ENCODE measurements at regions not wholly inside any gene's neighbourhood (a gene's known extent, or its start where the extent isn't known, plus 50 kb on each side); places are given as distances from the start of the nearest gene placed in this dataset.
A peak's percentile ranks its signal among the peaks of the same experiment; 100 is the strongest.

- intact Hi-C loops (cut with DNase I), result no loop called here
- ATAC-seq, result no peak
- no peak for DNase-seq (ENCODE audit: missing footprints)
Measured at GRCh38 chr1:201648907-201649721, 110.2 kb downstream of the NAV1 start.

GRCh38 chr1:201649761-201650622 is 111.1 kb downstream of the NAV1 start:
- peak; percentile 70 for ATAC-seq
- intact Hi-C loops (cut with DNase I), result loop anchor here (2.0 to 5.0 kb wide), 2 partner anchors 47 to 83 kb away; no protein-coding TSS in a partner anchor
- DNase-seq (ENCODE audit: missing footprints), result peak; percentile 90

- intact Hi-C loops (cut with DNase I), result loop anchor here (2.0 to 5.0 kb wide), 2 partner anchors 47 to 84 kb away; no protein-coding TSS in a partner anchor
- ATAC-seq (no peak), DNase-seq (ENCODE audit: missing footprints) (no peak)
Measured at GRCh38 chr1:201650623-201650933, 111.7 kb downstream of the NAV1 start.

GRCh38 chr1:201652181-201652580 is 113.3 kb downstream of the NAV1 start:
- DNase-seq (ENCODE audit: missing footprints) (no peak), ATAC-seq (no peak)
- intact Hi-C loops (cut with DNase I), result loop anchor here (5.0 kb wide), 1 partner anchor 45 kb away; no protein-coding TSS in a partner anchor

- ATAC-seq (no peak), DNase-seq (ENCODE audit: missing footprints) (no peak)
- intact Hi-C loops (cut with DNase I), result loop anchor here (5.0 kb wide), 1 partner anchor 44 kb away; no protein-coding TSS in a partner anchor
Measured at GRCh38 chr1:201653233-201653632, 114.3 kb downstream of the NAV1 start.

- intact Hi-C loops (cut with DNase I), result loop anchor here (5.0 kb wide), 1 partner anchor 43 kb away; no protein-coding TSS in a partner anchor
- no peak for ATAC-seq
- no peak for DNase-seq (ENCODE audit: missing footprints)
Measured at GRCh38 chr1:201653883-201654282, 115.0 kb downstream of the NAV1 start.

- DNase-seq (ENCODE audit: missing footprints), result no peak
- intact Hi-C loops (cut with DNase I), result no loop called here
- peak; percentile 32 for ATAC-seq
Measured at GRCh38 chr1:201655243-201655642, 116.3 kb downstream of the NAV1 start.

GRCh38 chr1:201655910-201656309 is 117.0 kb downstream of the NAV1 start:
- DNase-seq (ENCODE audit: missing footprints), result no peak
- intact Hi-C loops (cut with DNase I), result no loop called here
- ATAC-seq, result peak; percentile 51

GRCh38 chr1:201656311-201657032 is 117.5 kb downstream of the NAV1 start:
- no peak for ATAC-seq
- DNase-seq (ENCODE audit: missing footprints), result no peak
- intact Hi-C loops (cut with DNase I), result no loop called here

GRCh38 chr1:201659572-201659971 is 120.6 kb downstream of the NAV1 start:
- ATAC-seq, result no peak
- intact Hi-C loops (cut with DNase I), result no loop called here
- DNase-seq (ENCODE audit: missing footprints), result no peak

GRCh38 chr1:201660931-201661822 is 122.2 kb downstream of the NAV1 start:
- DNase-seq (ENCODE audit: missing footprints), result no peak
- intact Hi-C loops (cut with DNase I), result no loop called here
- ATAC-seq, result no peak

- DNase-seq (ENCODE audit: missing footprints) (no peak), ATAC-seq (no peak)
- intact Hi-C loops (cut with DNase I), result no loop called here
Measured at GRCh38 chr1:201661823-201662359, 123.0 kb downstream of the NAV1 start.

GRCh38 chr1:201662646-201663045 is 123.7 kb downstream of the NAV1 start:
- no peak for ATAC-seq
- DNase-seq (ENCODE audit: missing footprints), result no peak
- intact Hi-C loops (cut with DNase I), result no loop called here

- DNase-seq (ENCODE audit: missing footprints) (no peak), ATAC-seq (no peak)
- intact Hi-C loops (cut with DNase I), result no loop called here
Measured at GRCh38 chr1:201663491-201664113, 124.7 kb downstream of the NAV1 start.

GRCh38 chr1:201665036-201665435 is 126.1 kb downstream of the NAV1 start:
- intact Hi-C loops (cut with DNase I), result no loop called here
- ATAC-seq (no peak), DNase-seq (ENCODE audit: missing footprints) (no peak)

- no peak for ATAC-seq
- intact Hi-C loops (cut with DNase I), result no loop called here
- DNase-seq (ENCODE audit: missing footprints), result no peak
Measured at GRCh38 chr1:201666102-201666501, 127.2 kb downstream of the NAV1 start.

GRCh38 chr1:201666645-201667044 is 127.7 kb downstream of the NAV1 start:
- intact Hi-C loops (cut with DNase I), result no loop called here
- no peak for DNase-seq (ENCODE audit: missing footprints)
- no peak for ATAC-seq

GRCh38 chr1:201667479-201667878 is 128.6 kb downstream of the NAV1 start:
- intact Hi-C loops (cut with DNase I), result no loop called here
- DNase-seq (ENCODE audit: missing footprints) (no peak), ATAC-seq (no peak)
